ENCODE measurements at regions not wholly inside any gene's neighbourhood (a gene's known extent, or its start where the extent isn't known, plus 50 kb on each side); places are given as distances from the start of the nearest gene placed in this dataset.

DNA sequence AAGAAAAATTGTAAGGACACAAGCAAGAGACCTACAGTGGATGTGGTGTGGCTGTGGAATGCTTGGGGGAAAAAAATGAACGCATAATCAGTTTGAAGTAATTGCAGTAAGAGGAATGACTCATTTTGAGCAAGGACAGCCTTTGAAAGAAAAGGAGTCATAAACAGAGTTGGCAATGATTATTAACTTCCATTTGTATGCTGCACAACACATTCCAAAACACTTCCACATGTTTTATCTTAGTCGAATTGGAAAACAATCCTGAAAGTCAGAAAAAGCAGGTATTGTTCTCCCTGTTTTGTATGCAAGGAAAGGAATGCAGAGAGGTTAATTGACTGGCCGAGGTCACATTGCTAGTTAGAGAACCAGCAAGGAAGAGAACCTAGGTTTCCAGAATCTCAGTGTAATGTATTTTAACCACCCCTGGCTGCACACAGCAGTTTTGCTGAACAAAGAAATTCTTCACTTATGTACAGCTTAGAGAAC lies 630.0 kb upstream of the MIR17HG start:
- TF ChIP-seq, protein P1, sequence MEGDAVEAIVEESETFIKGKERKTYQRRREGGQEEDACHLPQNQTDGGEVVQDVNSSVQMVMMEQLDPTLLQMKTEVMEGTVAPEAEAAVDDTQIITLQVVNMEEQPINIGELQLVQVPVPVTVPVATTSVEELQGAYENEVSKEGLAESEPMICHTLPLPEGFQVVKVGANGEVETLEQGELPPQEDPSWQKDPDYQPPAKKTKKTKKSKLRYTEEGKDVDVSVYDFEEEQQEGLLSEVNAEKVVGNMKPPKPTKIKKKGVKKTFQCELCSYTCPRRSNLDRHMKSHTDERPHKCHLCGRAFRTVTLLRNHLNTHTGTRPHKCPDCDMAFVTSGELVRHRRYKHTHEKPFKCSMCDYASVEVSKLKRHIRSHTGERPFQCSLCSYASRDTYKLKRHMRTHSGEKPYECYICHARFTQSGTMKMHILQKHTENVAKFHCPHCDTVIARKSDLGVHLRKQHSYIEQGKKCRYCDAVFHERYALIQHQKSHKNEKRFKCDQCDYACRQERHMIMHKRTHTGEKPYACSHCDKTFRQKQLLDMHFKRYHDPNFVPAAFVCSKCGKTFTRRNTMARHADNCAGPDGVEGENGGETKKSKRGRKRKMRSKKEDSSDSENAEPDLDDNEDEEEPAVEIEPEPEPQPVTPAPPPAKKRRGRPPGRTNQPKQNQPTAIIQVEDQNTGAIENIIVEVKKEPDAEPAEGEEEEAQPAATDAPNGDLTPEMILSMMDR (IDR thresholded peaks at IDR 0.05) = no peak
- TF ChIP-seq POLR2AphosphoS5 (IDR thresholded peaks at IDR 0.05; ENCODE audit: insufficient read depth in 1 of 2, low read depth in 1 of 2) = no peak

Data from vagina (tissue), 2 donors.